HG03469 (cell line): ENCODE measurements at regions not wholly inside any gene's neighbourhood (a gene's known extent, or its start where the extent isn't known, plus 50 kb on each side); places are given as distances from the start of the nearest gene placed in this dataset.

ENCODE experiments used
- ATAC-seq: cut with Tn5 transposase; IDR thresholded peaks from one replicate; pipeline ENCODE4 v1.9.1; 2021; ENCODE audit warnings: mild to moderate bottlenecking, moderate library complexity, moderate number of reproducible peaks; ENCODE audit not compliant: unreplicated experiment

DNA sequence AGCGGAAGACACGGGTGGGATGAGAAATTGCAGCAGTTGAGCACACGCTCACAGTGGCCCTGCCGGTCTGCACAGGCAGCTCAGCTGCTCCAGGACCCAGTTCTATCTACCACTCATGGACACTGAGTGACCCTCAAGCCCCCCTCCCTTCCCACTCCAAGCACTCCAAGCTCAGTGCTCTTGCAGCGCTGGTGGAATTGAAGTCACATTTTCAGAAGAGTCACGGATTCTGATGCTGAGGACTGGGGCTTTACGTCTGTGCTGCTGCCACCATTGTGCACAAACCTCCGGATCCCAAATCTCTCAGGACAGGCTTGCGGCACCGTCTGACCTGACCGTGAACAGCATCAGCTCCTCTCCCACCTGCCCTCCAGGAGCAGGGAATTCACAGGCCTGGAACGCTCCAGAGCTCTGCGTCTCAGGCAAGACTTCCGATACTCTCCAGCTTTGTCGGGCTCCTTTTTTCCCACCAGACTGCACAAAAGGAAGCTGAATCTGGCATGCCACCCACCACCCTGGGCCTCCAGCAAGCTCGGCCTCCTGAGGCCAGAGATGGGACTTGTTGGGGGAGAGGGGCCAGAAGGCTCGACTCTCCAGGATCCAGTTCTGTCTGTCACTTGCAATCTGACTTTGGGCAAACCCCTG, 213.1 kb upstream of the RTL1 start:
- no peak for ATAC-seq

- no peak for ATAC-seq
These were observed 214.0 kb upstream of the RTL1 start for GRCh38 chr14:101117543-101117942.

- no peak for ATAC-seq
These were observed 214.7 kb upstream of the RTL1 start for GRCh38 chr14:101118233-101118632.

DNA sequence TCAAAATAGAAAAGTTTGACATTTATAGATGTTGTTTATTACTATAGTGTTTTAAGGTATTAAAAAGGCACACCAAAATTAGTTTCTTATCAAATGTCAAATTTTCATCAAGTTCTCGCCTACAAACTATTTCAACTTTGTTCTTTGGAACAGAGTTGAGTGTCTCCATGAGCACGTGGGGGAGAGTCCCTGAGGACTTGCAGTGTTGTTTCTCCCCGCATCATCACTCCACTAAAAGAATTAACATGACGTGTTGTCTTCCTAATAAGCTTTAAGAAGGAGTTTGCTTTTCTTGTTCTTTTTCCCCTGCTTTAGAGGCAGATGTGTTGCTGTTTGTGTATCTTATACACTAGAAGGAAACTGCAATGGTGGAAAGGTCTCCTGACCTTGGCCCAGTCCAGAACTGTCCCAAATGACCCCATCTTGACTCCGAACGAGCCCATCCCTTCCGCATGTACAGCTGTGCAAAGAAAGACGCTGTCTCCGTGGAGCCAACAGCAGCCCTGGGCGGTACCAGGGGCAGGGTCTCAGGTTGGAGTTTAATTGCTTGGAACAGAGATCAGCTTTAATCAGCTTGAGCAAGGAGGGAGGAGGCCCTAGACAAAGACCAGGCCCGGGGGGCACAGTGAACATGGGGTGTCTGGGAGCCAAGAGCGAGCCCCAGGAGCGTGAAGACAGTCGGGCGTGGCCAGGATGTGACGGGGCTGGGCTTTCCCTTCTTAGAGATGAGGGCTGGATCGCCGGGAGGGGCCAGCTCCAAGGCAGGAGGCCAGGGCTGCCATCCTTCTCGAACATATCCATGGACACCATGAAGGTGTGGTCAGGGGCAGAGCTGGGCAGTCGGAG, 215.4 kb upstream of the RTL1 start:
- ATAC-seq = no peak

DNA sequence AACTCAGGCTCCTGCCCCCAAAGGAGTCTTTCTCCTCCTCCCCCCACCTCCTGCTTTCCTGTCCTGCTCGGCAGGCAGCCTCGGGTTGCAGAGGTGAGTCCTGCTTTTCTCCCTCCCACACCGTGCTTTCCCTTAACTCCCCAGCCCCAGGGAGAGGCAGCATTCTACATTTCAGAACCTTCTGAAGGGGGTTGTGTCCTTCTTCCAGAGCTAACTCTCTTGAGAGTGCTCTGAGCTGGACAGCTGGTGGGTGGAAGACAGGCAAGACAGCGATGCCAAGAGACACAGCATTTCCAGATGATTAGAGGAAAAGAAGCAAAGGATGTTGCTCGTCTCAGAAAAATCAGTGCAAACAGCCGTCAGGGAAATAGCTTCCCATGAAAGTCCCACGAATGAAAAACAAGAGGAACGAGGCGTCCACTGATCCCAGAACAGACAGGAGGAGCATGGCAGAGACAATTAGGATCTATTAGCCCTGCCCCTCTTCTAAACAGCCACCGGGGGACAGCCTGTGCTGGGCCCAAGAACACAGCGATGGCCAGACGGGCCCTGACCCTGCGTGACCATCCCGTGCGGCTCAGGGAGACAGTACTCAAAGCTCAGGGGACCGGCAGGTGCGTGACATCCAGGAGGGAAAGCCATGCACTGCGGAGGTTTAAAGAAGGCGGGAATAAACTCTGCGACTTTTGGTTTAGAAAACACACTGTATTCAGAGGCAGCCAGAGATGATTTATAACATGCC, 216.5 kb upstream of the RTL1 start:
- ATAC-seq = no peak

DNA sequence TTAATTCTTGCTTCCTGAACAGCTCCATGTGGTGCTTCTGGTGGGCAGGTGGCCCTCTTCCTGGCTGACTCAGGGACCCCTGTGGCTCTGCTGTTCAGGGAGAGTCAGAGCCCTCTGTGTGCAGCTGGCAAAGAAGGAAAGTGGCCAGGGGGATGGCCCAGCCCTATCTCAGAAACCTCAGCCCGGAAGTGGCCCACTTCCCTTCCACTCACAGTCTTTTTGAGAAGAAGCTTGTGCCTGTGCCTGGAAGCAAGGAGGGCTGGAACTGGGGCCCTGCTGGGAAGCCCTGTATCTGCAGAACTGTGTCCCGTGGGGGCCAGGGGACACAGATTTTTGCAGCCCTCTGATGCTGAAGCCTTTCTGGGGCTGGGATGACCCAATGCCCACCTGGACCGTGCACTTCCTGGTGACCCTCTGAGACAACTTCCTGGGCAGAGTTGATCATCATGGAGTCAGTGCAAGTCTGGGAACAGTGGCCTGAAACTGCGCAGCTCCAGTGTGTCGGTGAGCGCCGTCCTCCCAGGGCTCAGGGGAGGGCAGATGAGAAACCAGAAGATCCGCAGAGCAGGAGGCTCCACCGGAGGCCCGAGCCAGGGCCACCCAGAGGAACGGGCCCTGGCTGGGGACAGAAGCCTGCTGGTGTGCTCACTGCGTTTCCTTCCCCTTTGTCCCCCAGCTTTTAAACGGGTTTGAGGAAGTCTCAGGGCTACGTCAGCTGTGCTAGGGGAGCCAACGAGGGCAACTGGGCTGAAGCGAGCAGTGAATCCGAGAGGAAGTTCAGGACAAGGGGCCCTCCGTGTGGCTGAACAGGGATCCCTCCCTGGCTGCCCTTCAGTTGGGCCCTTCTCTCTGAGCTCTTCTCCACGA, 217.4 kb upstream of the RTL1 start:
- ATAC-seq = no peak

DNA sequence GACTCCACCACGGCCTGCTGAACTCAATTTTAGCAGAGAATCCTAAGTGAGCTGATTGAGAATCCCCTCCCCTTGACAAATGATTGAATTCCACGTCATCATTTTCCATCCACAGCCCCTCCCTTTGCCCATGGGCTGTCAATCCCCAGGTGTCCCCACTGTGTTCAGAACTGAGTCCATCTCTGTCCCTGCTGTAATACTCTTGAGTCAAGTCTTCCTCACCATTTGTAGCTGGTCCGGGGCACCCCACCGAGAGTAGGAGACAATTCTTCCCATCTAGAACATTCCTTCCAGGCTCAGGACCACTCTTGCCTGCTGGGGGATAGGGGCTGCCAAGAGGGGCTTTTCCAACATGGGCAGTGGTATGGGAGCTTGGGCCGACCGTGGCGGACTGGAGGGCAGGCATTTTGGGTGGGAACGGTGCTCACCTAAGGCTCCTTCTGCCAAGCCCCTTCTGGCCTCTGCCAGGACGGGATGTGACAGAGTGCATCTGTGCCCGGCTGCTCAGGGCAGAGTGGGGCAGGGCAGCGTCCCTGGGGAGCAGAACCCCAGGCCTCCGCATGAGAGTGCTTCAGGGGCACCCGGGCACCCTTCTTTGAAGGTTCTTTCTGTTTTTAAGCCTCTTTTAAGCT, 218.1 kb upstream of the RTL1 start:
- ATAC-seq = no peak

DNA sequence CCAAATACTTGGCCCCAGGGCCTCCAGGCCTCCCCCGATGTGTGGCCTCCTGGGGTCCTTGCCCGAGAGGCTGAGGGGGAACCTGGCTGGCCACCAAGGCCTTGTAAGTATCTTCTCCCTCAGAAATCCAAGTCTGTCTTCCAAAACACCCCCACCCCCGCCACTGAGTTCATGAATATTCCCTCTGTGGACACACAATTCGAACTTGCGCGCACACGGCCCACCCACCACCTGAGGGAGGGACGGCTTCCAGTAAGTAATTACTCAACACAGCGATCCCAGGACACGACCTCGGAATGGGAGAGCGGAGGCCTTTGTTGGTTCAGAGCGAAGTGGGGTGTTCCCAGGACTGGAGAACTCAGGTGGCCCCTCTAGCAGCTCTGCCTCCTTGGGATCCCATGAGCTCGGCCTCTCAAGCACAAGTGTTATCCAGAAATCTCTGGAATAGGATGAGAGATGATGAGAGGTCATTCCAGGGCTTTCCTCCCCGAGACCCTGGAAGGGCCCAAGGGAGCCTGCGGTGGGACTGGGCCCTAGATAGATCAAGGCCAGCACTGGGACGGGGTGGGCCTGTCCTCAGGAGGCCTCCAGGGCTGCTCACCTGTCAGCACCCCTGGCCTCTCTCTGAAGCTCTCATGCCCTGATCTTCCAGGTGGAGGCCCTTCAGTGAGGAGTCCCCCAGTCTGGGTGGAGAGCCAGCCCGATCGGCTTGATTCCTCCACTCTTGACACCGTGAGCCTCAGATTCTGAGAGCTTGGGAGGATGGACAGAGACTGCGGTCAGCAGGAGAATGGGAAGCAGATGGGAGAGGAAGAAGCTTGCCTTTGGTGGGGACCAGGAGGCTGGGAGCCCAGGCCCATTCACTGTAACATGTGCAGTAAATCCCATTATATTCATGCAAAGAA, 219.0 kb upstream of the RTL1 start:
- ATAC-seq = no peak

- no peak for ATAC-seq
These were observed 220.3 kb upstream of the RTL1 start for GRCh38 chr14:101123618-101124510.

GRCh38 chr14:101124815-101125214, 221.3 kb upstream of the RTL1 start:
- ATAC-seq = no peak

- ATAC-seq = no peak
These were observed 221.8 kb upstream of the RTL1 start for GRCh38 chr14:101125313-101125712.

GRCh38 chr14:101125719-101126651, 222.5 kb upstream of the RTL1 start:
- ATAC-seq = no peak

DNA sequence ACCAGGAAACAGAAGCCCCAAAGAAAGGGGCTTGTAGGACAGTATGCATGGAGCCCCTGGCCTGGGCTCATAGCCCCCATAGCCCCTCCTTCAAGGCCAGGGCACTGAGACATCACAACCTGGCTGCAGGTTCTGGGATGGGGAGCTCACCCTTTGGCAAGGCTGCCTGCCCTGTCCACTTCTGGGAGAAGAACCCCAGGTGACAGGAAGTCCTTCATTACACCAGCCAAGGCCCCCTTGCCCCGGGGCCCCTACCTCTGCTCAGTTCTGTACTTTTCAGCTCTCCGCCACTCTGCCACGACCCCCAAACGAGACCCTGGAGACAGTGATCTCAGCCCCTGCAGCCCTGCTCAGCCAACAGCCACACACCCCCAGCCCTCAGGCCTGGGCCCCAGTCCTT, 223.2 kb upstream of the RTL1 start:
- no peak for ATAC-seq

- ATAC-seq = no peak
These were observed 223.7 kb upstream of the RTL1 start for GRCh38 chr14:101127224-101127623.

DNA sequence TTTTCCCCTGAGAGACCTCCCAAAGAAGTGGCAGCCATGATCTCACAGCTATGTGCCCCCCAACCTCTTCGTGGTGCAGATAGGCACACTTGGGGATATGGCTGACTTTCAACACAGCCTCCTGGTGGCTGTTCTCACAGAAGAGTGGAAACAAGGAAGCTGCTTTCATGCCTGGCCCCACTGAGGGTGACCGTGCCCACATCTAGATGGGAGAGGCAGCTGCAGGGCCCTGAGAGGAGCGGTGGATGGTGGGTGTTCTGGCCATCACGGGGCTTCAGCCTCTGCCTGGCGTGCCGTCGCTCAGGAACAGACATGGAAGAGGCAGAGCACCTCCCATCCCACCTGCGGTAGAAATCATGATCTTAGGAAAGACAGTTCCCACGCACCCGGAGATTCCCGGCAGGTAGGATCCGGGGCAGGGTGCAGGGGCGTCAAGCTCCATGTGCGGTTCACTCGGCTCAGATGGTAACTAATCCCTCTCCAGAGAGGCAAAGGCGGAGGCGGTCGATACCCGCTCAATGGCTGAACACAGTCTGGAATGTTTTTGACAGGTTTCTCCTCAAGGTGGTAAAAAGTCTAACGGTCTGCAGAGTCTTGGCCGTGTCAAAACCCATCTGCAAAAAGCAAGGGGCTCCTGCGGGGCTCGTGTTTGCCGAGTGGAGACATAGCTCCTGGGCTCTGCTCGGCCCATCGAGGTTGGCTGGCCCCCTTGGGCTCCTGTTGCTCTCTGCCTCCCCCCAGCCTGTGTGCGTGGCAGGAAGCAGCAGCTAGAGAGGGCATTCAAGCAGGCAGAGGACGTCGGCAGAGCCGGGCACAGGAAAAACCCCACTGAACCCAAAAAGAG, 225.2 kb upstream of the RTL1 start:
- no peak for ATAC-seq

- ATAC-seq = no peak
These were observed 226.1 kb upstream of the RTL1 start for GRCh38 chr14:101129521-101130167.
